SK-N-SH (cell line): ENCODE measurements at regions not wholly inside any gene's neighbourhood (a gene's known extent, or its start where the extent isn't known, plus 50 kb on each side); places are given as distances from the start of the nearest gene placed in this dataset.

Experiments
- CTCF ChIA-PET: fragments of 300-600, 350-600 bp; formaldehyde crosslinking; extraction: SDS; loops from one replicate; lab custom pipeline; 2021; lab: Yijun Ruan, JAX
- POLR2A ChIA-PET: fragments of 350-600 bp; sonication (Branson Sonifier 250); formaldehyde crosslinking; extraction: SDS; loops from one replicate; lab custom pipeline; 2020; ENCODE audit warnings: antibody characterized with exemption, inconsistent platforms; lab: Yijun Ruan, JAX
- DNase-seq: peaks from one replicate; pipeline ENCODE4 v3.0.0; 2012
- H2AFZ ChIP-seq: fragments of 200-600 bp; sonication (generic); 2 replicates; pipeline ENCODE4 v1.8.1; 2016; ENCODE audit warnings: antibody characterized with exemption, mild to moderate bottlenecking, low read depth
- H3F3A ChIP-seq: fragments of 200-600 bp; sonication (generic); replicated peaks from 2 replicates; pipeline ENCODE3; 2016; ENCODE audit warnings: antibody characterized with exemption, mild to moderate bottlenecking; ENCODE audit not compliant: insufficient read depth
- H3K27ac ChIP-seq, 2 experiments: fragments of 200-500 bp in 1 of 2; fragments of 200-600 bp in 1 of 2; sonication (Bioruptor generic) in 1 of 2; sonication (generic), shearing (Covaris generic) in 1 of 2; 2 replicates each; pipeline versions ENCODE4 v1.5.1 to v1.6.1; 2014 to 2016; ENCODE audit warnings: low read depth in 2 of 2, inconsistent platforms in 1 of 2, low read length in 1 of 2, mild to moderate bottlenecking in 1 of 2, mixed read lengths in 1 of 2
- H3K27me3 ChIP-seq: fragments of 200-600 bp; sonication (generic), shearing (Covaris generic); 2 replicates; pipeline ENCODE4 v1.6.1; 2016; ENCODE audit warnings: mixed run types; ENCODE audit not compliant: insufficient read depth
- H3K36me3 ChIP-seq, 2 experiments: fragments of 200-500 bp in 1 of 2; fragments of 200-600 bp in 1 of 2; sonication (Bioruptor generic) in 1 of 2; sonication (generic) in 1 of 2; replicated peaks in 1 of 2; 2 replicates each; pipeline versions ENCODE3 to v1.5.1; 2014 to 2016; ENCODE audit warnings: low read length in 1 of 2, mild to moderate bottlenecking in 1 of 2; ENCODE audit not compliant: insufficient read depth in 2 of 2, control insufficient read depth in 1 of 2
- H3K4me1 ChIP-seq, 2 experiments: fragments of 200-500 bp in 1 of 2; fragments of 200-600 bp in 1 of 2; sonication (Bioruptor generic) in 1 of 2; sonication (generic), shearing (Covaris generic) in 1 of 2; 2 replicates each; pipeline versions ENCODE4 v1.5.1 to v1.6.1; 2014 to 2016; ENCODE audit warnings: low read depth in 1 of 2, low read length in 1 of 2, mixed run types in 1 of 2; ENCODE audit not compliant: insufficient read depth in 2 of 2, control insufficient read depth in 1 of 2
- H3K4me2 ChIP-seq: fragments of 200-600 bp; sonication (generic), shearing (Covaris generic); 2 replicates; pipeline ENCODE4 v1.6.1; 2017; ENCODE audit warnings: mixed run types
- H3K4me3 ChIP-seq, 2 experiments: fragments of 200-500 bp in 1 of 2; fragments of 200-600 bp in 1 of 2; sonication (Bioruptor generic) in 1 of 2; sonication (generic), shearing (Covaris generic) in 1 of 2; 2 replicates each; pipeline versions ENCODE4 v1.5.1 to v1.8.1; 2014 to 2016; ENCODE audit warnings: low read depth in 2 of 2, inconsistent platforms in 1 of 2, low read length in 1 of 2, mild to moderate bottlenecking in 1 of 2, mixed read lengths in 1 of 2, moderate library complexity in 1 of 2
- H3K79me2 ChIP-seq: fragments of 200-600 bp; sonication (generic); 2 replicates; pipeline ENCODE4 v1.8.1; 2017; ENCODE audit warnings: mild to moderate bottlenecking; ENCODE audit not compliant: insufficient read depth
- H3K9ac ChIP-seq: fragments of 200-600 bp; sonication (generic); 2 replicates; pipeline ENCODE4 v1.6.1; 2017; ENCODE audit warnings: mixed run types
- H3K9me2 ChIP-seq: fragments of 200-600 bp; sonication (generic); 2 replicates; pipeline ENCODE4 v1.6.1; 2017; ENCODE audit warnings: mixed run types
- H3K9me3 ChIP-seq: fragments of 200-600 bp; sonication (generic); 2 replicates; pipeline ENCODE4 v1.6.1; 2017; ENCODE audit warnings: mixed run types, mild to moderate bottlenecking, moderate library complexity
- H4K20me1 ChIP-seq: fragments of 200-600 bp; sonication (generic); 2 replicates; pipeline ENCODE4 v1.6.1; 2017; ENCODE audit warnings: mild to moderate bottlenecking, mixed run types; ENCODE audit not compliant: insufficient read depth
- EP300 ChIP-seq, 2 experiments: IDR thresholded peaks; 2 replicates each; pipeline versions ENCODE4 v1.4.0 to v1.6.1; 2012; ENCODE audit warnings: borderline replicate concordance in 1 of 2, low read depth in 1 of 2, low read length in 1 of 2
- FOSL2 ChIP-seq: IDR thresholded peaks from 2 replicates; pipeline ENCODE4 v1.4.0; 2012; ENCODE audit warnings: low read depth, mild to moderate bottlenecking, moderate library complexity, borderline replicate concordance
- FOXJ3 ChIP-seq: sonication (generic); formaldehyde crosslinking; IDR thresholded peaks from 2 replicates; pipeline ENCODE4 v1.5.1; 2020; ENCODE audit warnings: mild to moderate bottlenecking, missing genetic modification reagents
- FOXM1 ChIP-seq: IDR thresholded peaks from 2 replicates; pipeline ENCODE4 v1.4.0; 2012; ENCODE audit warnings: low read depth, mild to moderate bottlenecking
- IRF3 ChIP-seq: fragments of 150-350 bp; IDR thresholded peaks from 2 replicates; pipeline ENCODE4 v1.6.1; 2016; ENCODE audit warnings: mild to moderate bottlenecking, low read depth, low read length
- JUND ChIP-seq: IDR thresholded peaks from 2 replicates; pipeline ENCODE4 v1.4.0; 2012
- MEF2A ChIP-seq: IDR thresholded peaks from 2 replicates; pipeline ENCODE4 v1.4.0; 2012; ENCODE audit warnings: low read depth, borderline replicate concordance
- MXI1 ChIP-seq: IDR thresholded peaks from 2 replicates; pipeline ENCODE4 v1.6.1; 2012; ENCODE audit warnings: mild to moderate bottlenecking, low read depth, low read length, improper control_type of control experiment
- PBX3 ChIP-seq: IDR thresholded peaks from 2 replicates; pipeline ENCODE4; 2012
- POLR2AphosphoS5 ChIP-seq: IDR thresholded peaks from 2 replicates; pipeline ENCODE4 v1.6.1; 2012; ENCODE audit warnings: low read depth, low read length
- RAD21 ChIP-seq: IDR thresholded peaks from 2 replicates; pipeline ENCODE4 v1.6.1; 2012; ENCODE audit warnings: mild to moderate bottlenecking, low read length
- RCOR1 ChIP-seq: fragments of 150-350 bp; IDR thresholded peaks from 2 replicates; pipeline ENCODE4 v1.6.1; 2017; ENCODE audit warnings: antibody characterized with exemption, low read length
- RFX5 ChIP-seq: IDR thresholded peaks from 2 replicates; pipeline ENCODE4 v1.6.1; 2012; ENCODE audit warnings: mild to moderate bottlenecking, improper control_type of control experiment, low read length
- SMC3 ChIP-seq: IDR thresholded peaks from 2 replicates; pipeline ENCODE4 v1.6.1; 2012; ENCODE audit warnings: low read depth, low read length, improper control_type of control experiment
- WGBS: methylation state at CpG from one replicate; pipeline ENCODE4 v1.1.6; 2017; ENCODE audit warnings: low lambda C conversion rate; 5-methylcytosine and 5-hydroxymethylcytosine counted together

GRCh38 chr17:20924306-20924705 is 118.5 kb downstream of the USP22 start:
- H4K20me1 ChIP-seq, result no peaks in the 10 kb centered on the region
- peaks cover 38% of the 10 kb centered on the region for H3F3A ChIP-seq
- no peaks in the 10 kb centered on the region for H3K27me3 ChIP-seq
- CTCF ChIA-PET, result no interaction called here
- H3K9ac ChIP-seq, result no peak overlapping the region
- TF ChIP-seq MEF2A, result no peak
- TF ChIP-seq FOSL2, result no peak
- no peak for TF ChIP-seq RFX5
- TF ChIP-seq EP300 (IDR thresholded peaks at IDR 0.05; ENCODE audit: borderline replicate concordance in 1 of 2, low read depth in 1 of 2, low read length in 1 of 2), result no peak
- no peak for TF ChIP-seq POLR2AphosphoS5
- no peak for TF ChIP-seq IRF3
- no peak for TF ChIP-seq RCOR1
- TF ChIP-seq PBX3, result no peak
- TF ChIP-seq FOXM1, result no peak
- TF ChIP-seq MXI1, result no peak
- 89% methylated on average over 5 of the region's 5 CpGs for WGBS
- no peak overlapping the region for H3K4me2 ChIP-seq
- POLR2A ChIA-PET, result no interaction called here
- no peak overlapping the region for H3K27ac ChIP-seq
- no peak overlapping the region for H3K4me3 ChIP-seq
- H3K4me1 ChIP-seq, result peaks cover 5 to 57% of the 10 kb centered on the region in 2 experiments
- peaks cover 11 to 21% of the 10 kb centered on the region in 2 experiments for H3K36me3 ChIP-seq
- peaks cover 63% of the 10 kb centered on the region for H3K79me2 ChIP-seq
- no peak for DNase-seq
- H3K9me3 ChIP-seq, result no peaks in the 10 kb centered on the region
- H3K9me2 ChIP-seq, result no peaks in the 10 kb centered on the region
- no peak overlapping the region for H2AFZ ChIP-seq

GRCh38 chr17:20925091-20925490 is 117.7 kb downstream of the USP22 start:
- ChIA-PET CTCF (no interaction called here), POLR2A (no interaction called here)
- Histone ChIP-seq H3K79me2 (peaks cover 58% of the 10 kb centered on the region), H2AFZ (no peak overlapping the region), H3K27me3 (no peaks in the 10 kb centered on the region), H3K27ac (no peak overlapping the region), H3K9ac (no peak overlapping the region), H3K36me3 (peaks cover 18 to 25% of the 10 kb centered on the region in 2 experiments), H3K4me2 (no peak overlapping the region), H3K4me3 (no peak overlapping the region), H3K4me1 (peaks cover 6 to 55% of the 10 kb centered on the region in 2 experiments), H3F3A (peaks cover 33% of the 10 kb centered on the region), H3K9me3 (no peaks in the 10 kb centered on the region), H3K9me2 (no peaks in the 10 kb centered on the region), H4K20me1 (no peaks in the 10 kb centered on the region)
- TF ChIP-seq JUND (no peak), SMC3 (no peak), RAD21 (no peak), FOXJ3 (CRISPR knock-in tag) (no peak)
- DNase-seq, result no peak
- WGBS, result 89% methylated on average over 3 of the region's 3 CpGs
